ENCODE measurements at regions not wholly inside any gene's neighbourhood (a gene's known extent, or its start where the extent isn't known, plus 50 kb on each side); places are given as distances from the start of the nearest gene placed in this dataset.

DNA sequence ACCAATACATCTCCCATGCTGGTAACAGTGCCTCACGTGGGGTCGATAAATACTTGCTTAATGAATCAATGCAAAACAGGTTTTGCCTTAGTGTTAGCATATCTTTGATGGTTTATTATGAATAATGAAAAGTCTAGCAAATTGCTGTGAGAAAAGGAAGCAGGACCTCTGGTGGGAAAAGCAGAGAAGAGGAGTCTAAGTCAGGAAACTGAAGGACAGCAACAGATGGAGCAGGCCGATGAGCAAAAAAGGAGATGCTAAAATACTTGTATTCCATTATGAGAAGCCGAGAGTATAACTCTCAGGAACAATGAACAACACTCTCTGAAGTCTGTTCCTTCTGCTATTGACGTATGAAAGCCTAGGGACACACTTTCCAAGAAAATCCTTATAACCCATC lies 555.2 kb upstream of the KLHL29 start:
- DNase-seq (ENCODE audit: low read depth): no peak

DNA sequence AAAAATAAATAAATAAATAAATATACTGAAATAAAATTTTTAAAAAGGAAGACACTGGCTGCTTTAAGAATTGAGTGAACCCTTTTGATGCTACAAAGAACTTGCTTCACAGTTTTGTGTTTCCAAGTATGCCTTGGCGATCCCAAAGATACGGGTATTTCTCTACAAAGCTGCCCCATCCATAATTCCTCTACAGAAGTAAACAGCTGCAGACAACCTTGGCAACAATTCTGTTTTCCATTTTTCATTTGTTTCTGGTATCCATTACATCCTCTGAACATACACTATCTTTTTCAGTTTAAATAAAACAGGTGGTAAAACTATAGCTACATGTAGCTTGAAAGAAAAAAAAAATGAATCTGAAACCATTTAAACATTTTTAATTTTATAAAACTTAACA lies 552.8 kb upstream of the KLHL29 start:
- DNase-seq (ENCODE audit: low read depth): no peak

DNA sequence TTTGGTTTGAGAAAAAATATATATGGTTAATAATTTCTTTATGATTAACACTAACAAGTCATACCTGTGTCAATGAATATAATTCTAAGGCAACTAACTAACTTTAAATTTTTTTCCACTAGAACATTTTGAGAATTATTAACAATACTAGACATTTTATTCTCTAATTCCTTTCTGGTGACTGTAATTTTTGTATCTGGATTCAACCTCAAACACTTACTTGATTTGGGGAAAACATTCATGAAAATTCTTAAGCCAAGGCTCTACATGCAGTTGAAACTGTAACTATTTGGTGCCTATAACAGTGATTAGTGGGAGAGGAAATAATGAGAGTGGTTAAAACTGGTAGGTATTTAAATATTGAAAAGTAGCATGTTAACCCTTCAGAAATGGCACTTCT lies 546.5 kb upstream of the KLHL29 start:
- no peak for DNase-seq (ENCODE audit: low read depth)

DNA sequence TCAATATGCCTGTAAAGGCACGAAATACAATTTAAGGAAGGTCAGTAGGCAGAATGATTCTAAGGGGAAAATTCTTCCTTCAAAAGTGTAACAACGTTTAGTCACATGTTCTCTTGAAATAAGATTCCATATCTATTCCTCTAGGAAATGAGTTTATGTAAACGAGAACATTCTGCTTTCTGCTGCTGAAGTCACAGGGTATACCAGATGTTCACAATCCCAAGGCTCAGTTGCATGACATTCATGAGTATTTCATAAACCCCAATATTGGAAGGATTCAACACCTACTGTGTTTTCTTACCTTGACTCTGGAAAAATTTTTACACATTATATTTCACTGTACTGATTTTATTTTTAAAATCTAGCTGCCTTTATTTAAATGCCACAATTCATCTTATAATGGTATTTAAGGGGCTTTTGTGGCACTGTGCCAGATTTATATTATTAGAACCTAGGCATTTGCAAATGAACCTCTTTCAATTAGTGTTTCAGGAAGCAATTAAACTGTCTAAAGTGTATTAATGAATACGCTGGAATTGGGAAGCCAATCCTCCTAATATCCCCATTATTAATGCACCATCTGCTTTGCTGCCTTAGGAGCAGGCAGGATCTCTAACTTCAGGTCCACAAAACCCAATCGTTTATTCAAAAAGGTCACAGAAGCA lies 542.6 kb upstream of the KLHL29 start:
- DNase-seq (ENCODE audit: low read depth): no peak

DNA sequence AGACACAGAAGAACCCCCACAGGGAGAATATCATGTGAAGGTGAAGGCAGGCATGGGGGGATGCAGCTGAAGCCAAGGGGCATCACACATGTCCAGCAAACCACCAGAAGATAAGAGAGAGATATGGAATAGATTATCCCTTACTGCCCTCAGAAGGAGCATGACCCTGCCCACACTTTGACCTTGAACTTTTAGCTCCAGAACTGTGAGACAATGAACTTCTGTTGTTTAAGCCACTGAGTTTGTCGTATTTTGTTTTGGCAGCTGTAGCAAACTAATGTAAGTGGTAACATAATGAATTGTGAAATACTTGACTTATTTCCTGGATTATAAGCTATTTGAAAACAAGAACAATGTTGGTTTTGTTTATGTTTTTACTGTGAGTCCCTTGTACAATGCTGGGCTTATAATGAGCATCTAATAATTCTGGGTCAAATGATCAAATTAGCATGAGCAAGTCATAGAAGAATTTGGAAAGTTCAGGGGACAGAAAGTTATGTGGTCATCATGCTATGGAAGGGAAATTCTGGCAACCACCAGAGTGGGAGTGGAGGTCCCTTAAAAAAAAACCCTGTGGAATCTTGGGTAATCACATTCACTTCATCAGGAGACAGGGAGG lies 541.0 kb upstream of the KLHL29 start:
- no peak for DNase-seq (ENCODE audit: low read depth)

DNA sequence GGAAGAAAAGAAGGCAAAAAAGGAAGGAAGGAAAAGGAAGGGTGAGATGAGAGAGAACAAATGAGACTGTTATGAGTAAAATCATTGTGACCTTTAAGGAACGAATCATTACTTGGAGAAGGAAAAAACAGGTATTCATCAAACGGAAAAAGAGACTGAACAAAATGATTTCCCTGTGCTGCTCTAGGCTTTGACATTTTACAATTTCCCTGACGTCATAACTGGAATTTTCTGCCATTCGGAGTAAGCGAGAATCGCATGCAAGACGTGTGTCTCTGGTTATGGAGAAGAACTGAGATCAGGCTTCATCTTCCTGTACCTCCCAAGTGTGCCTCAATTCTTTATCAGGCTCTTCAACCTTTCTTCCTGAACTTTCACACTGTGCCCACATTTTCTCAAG lies 534.7 kb upstream of the KLHL29 start:
- no peak for DNase-seq (ENCODE audit: low read depth)

DNA sequence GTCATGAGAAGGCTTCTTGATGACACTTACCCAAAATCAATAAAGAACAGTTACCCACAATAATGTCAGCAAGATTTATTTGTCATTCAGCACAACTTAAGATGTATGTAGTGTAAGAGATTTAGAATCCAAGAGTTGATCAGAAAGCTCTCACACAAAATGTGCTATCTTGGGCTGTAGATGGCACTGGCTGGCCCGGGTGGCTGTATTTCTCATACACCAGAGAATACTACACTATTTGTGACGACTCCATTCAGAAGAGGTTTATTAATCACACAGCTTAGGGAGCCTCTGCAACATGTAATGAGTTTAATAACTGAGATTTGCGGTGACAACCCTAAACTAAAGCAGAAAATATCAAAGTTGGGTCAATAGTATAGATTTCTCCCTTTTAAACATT lies 530.4 kb upstream of the KLHL29 start:
- DNase-seq (ENCODE audit: low read depth): no peak

DNA sequence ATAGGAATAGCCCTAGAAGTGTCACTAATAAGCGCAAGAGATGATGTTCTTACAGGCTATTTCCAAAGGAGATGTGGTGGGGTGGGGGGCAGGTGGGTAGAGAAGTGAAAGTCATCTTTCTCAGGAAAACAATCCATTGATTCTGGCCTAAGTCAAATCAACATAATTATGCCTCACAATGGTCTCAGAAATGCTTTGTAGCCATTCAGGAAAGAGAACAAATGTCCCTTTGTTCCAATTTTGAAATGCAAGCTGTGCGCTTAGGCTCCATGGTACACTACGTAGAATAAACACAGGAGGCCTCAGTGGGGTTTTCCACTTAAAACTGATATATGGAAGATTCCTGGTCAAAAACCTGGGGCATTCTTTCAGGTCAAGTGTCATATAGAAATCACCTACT lies 529.9 kb upstream of the KLHL29 start:
- no peak for DNase-seq (ENCODE audit: low read depth)

DNA sequence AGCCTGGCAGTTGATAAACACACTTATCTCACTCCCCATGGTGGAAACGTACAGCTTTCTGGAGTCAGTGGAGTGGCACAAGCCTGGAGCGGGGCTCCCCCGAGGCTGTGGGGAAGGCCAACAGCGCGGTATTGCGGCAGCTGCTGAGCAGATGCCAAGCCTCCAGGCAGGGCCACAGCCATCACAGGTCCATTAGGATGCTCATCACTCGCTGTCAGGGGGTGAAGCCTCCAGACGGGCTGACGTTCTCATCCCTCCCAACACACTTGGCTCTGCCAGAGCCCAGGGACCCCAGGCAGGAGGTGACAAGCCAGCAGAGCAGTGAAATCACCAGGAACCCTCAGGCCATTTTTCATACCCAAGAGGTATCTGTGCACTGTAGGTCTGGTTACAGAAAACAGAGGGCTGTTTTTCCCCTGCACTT lies 529.2 kb upstream of the KLHL29 start:
- no peak for DNase-seq (ENCODE audit: low read depth)

DNA sequence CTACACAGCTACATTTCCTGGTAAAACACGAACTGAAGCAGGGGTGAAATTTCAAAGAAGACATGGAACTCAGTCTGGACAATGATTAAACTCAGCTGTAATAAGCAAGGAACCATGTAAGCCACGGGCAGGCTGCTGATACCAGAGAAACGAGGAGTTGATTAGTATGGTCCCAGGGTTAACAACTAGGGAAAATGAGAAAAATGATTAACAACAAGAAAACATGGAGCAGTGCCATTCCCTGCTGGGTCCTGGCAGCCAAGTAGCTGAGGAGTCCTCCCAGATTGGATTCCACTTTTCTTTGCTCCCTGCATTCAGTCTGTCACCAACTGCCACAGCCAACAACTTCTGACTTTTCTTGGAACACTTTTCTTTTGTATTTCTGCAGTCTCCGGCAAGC lies 517.0 kb upstream of the KLHL29 start:
- DNase-seq (ENCODE audit: low read depth): no peak

DNA sequence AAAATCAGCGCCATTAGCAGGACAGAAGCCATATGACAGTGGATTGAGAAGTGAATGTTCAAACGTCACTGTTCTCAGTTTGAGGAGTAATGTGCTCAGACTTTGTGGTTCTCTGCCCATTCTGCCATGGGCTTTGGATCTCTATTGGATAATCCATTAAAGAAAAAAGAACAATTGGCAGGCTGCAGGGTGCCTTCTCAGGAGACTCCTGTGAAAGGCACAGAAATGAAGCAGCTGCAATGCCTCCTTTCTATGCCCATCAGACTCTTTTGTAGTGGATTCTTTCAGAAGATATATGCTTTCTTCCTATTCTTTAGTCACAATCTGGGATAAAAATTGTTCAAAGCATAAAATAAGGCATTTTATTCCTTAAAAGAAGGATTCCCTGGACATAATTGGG lies 506.9 kb upstream of the KLHL29 start:
- DNase-seq (ENCODE audit: low read depth): no peak

DNA sequence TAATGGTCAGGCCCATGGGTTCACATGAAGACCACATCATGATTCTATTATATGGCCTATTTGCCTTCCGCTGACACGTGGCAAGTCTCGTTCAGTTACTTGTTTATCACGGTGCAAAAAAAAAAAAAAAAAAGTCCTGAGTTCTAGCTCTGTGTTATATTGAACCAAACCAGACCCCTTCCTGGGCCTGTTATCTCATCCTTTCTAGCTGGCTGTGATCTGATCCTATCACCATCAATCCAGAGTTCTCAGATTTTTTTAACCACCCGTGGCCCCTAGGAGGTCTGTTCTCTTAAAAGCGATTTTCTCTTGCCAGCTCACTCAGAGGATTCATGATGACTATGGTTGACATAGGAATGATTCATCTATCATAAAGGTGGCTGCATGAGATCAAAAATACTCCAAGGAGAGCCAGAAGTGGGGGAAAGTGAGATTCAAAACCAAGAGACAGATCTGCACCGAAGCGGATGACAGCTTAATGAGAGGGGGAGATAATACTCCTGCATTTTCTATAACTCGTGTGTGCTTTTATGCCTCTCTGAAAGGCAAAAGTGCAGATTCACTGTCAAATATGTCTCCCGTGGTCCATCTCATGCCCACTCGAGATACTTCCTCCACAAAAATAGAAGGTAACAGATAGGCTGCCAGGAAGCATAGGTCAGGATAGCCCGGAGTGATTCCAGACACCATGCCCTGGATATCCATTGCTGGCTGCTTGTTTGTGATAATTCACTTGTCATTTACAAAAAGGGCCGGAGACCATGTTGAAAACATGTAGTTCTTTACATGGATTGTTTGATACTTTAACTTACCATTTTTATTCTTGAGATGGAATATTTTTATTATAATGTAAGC lies 505.7 kb upstream of the KLHL29 start:
- no peak for DNase-seq (ENCODE audit: low read depth)

DNA sequence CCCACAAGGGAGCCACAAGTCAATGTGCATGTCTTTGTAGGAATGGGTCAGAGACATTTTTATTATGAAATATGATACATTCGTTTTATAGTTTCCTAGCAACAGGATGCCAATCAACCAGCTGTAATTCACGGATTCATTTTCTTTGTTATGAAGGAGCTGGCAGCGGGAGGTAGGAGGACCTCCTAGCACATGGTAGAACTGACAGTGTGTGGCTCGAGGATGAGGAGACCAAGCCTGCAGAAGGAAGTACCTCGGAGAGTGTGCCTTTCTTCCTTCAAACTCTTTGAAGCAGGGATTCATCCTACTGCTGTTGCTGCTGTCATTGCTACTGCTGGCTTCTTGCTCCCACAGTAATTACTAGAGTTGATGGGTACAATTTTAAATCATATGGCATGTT lies 504.8 kb upstream of the KLHL29 start:
- no peak for DNase-seq (ENCODE audit: low read depth)

DNA sequence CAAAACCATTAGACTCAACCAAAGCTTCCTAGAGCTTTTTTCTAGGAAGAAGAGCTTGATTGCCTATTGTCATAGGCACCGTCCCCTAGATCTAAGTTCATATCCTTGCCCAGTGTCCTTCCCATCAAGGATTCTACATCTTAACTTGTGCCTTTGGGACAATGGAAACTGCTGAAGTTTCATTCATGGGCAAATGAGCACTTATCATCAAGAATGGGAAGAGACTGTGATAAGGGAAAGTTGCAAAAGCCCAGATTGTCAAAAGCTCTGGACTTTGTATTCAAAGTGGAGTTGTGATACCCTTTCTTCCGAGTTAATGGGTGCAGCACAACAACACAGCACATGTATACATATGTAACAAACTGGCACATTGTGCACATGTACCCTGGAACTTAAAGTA lies 503.0 kb upstream of the KLHL29 start:
- DNase-seq (ENCODE audit: low read depth): no peak

DNA sequence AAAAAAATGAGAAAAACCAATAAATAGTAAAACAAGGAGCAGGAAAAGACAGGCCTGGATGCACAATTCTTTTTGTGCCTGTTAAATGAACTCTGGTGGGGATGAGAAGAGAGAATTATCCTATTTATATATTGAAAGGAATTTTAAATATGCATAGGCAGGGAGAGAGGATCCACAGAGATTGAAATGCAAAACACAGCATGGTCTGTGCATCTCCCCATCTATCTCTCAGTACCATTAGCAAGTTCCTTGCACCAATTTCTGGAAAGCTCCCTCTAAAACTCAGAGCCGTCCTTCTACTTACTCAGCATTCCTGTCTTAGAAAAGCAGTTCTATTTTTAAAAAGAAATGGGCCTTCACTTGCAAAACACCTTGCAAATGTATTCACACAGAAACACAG lies 502.3 kb upstream of the KLHL29 start:
- DNase-seq (ENCODE audit: low read depth): no peak

DNA sequence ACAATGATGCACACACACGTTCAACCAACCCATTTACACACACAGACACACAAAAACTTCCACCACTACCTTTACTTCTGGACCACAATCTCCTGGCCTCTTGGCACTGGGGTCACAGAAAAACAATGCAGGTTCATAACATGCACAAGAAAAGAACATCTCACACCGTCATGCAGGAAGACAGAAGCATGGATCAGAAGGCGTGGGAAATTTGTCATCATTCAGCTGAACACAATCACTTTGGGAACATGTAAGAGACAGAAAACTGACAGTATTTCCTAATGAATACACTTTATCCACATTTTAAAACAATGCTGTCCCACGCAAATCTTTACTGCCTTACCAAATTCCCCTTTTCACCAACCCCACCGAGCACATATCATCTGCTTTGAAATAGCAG lies 501.9 kb upstream of the KLHL29 start:
- DNase-seq (ENCODE audit: low read depth): no peak

DNA sequence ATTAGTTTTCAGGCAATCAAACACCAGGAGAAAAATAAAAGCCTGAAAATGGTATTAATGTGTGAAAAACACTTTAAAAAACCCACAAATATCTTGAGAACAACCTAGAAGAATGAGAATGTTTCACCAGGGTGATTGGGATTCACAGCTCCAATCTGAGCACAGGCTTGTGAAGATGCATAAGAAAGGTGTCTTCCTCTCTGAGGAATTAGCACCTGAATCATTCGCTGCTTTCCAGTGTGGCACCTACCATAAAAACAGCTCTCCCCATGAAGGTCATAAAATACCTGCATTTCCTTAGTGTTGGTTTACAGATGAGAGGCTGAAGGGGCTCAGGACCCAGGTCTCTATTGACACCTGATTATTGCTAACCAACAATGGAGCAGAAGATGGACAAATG lies 499.7 kb upstream of the KLHL29 start:
- no peak for DNase-seq (ENCODE audit: low read depth)

DNA sequence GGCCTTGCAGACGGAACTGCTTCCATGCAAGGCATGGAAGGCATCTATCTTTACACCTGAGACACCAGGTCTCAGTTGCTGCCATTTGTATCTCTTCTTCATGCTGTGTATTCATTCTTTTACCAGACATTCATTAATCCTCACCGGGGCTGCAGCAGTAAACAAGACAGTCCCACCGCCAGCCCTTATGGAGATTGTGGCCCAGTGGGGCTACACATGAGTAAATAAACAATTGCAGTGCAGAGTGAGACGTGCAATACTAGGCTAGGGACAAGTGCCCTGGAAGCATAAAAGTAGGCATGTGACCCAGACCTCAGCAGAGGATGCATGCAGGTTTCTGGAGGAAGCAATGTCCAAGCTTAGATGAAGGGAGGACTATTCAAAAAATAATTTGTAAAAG lies 497.6 kb upstream of the KLHL29 start:
- DNase-seq (ENCODE audit: low read depth): no peak

DNA sequence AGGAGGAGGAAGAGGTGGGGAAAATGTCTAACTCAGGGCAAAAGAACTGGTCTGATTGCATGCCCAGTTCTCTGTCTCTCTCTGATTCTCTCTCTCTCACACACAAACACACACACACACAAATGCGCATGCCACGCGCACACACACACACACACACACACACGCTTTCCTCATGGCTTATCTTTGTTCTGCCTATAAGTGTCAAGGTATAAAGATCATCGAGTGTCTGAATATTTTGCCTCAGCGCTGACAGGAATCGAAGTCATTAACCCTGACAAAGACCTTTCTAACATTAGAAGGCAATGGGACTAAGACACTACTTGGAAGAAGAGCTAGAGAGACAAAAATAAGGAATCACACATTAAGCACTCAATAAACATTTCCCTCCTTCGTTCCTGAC lies 497.1 kb upstream of the KLHL29 start:
- DNase-seq (ENCODE audit: low read depth): no peak

DNA sequence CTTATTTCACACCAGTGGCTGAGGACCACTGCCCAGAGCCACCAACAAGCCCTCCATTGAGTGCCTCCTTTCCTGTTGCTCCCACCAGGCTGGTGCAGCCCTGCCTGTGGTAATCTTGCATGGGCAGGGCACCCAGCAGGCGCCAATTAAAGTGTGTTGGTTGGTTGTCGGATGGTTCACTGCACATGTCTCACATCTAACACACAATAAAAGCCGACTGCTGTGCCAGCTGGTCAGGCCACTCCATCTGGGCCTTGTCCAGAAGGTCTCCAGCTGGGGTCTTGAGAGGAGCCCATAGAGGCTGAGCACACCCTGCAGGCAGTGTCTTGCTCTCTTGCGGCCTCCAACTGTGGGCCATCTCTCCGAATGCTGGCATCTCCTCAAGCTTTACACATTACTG lies 494.8 kb upstream of the KLHL29 start:
- DNase-seq (ENCODE audit: low read depth): no peak

DNA sequence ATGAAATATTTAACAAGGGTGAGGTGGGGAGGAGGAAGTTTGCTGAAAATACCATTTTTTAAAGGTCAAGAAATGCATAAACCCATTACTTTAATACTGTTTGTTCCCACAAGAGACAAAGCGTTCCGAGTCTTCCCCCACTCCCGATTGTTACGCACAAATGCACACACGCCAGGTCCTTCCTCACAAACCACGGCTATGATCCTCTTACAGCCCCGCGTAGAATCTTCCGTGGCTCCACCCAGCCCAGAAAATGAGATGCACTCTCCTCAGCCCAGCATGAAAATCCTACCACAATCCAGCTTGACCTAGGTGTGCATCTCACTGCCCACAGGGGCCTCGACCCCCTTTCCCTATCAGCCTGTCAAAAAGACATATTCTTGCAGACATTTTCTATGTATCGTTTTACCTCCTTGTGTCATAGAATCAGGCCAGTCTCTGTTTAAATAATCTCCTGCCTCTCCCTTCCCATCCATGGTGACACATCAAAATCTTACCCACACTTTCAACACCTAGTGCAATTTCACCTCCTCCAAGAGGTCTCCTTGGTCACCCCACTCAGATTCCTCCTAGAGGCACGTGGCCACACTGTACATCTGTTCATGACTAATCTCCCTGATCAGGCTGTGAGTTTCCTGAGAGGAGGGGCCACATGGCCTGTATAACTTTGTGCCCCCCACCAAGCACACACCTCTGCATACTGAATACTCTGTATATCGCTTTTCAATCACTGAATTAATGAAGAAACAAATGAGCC lies 491.0 kb upstream of the KLHL29 start:
- no peak for DNase-seq (ENCODE audit: low read depth)

DNA sequence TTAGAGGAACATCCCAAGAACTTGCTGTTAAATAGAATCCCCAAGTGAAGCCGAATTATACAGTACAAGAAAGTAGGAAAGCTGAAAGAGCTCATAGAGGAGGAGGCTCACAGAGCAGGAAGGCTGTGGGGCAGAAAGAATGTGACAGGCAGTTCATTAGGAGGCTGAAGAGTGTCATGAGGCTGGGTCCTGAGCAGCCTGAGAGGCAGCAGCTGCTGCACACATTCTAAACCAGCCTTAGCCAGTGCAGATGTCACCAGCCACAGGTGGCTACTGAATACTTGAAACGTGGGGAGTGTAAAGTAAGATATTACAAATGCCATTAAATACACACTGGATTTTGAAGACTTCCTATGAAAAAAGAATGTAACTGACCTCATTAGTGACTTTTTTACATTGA lies 490.2 kb upstream of the KLHL29 start:
- no peak for DNase-seq (ENCODE audit: low read depth)

DNA sequence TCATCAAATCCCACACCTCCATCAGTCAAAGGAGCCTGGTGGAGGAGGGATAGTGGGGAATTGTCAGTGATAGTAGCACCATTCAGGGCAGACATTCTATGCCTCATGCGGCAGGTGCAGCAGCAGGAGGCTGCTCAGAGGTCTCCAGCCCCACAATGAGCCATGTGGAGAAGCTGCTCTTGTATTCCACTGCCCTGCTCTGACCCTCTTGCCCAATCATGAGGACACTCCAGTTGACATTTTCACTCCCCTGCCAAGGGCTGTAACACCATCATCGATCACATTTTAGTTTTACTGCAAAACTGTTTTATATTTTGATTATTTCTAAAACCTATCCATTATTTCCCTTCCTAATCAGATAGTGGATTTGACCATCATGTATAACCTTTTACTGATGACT lies 487.6 kb upstream of the KLHL29 start:
- no peak for DNase-seq (ENCODE audit: low read depth)
